Suprapubic skin (tissue), 4 donors: ENCODE measurements at regions not wholly inside any gene's neighbourhood (a gene's known extent, or its start where the extent isn't known, plus 50 kb on each side); places are given as distances from the start of the nearest gene placed in this dataset.

Source experiments
- EP300 ChIP-seq: sonication (generic); formaldehyde crosslinking; IDR thresholded peaks from one replicate; pipeline ENCODE4 v1.6.1; 2017; ENCODE audit warnings: antibody characterized with exemption
- POLR2A ChIP-seq, 2 donors: fragments of 450-650 bp; IDR thresholded peaks; one replicate each; pipeline ENCODE4 v1.6.1; 2017; ENCODE audit warnings: antibody characterized with exemption in 2 of 2, mild to moderate bottlenecking in 2 of 2, moderate library complexity in 2 of 2
- POLR2AphosphoS5 ChIP-seq, 3 donors: sonication (generic); formaldehyde crosslinking; IDR thresholded peaks; one replicate each; pipeline ENCODE4 v1.6.1; 2017; ENCODE audit warnings: antibody characterized with exemption in 3 of 3
- TF ChIP-seq, protein P1 (sequence below), 2 donors: fragments of 200-600 bp in 1 of 2; fragments of 450-650 bp in 1 of 2; sonication (generic) in 1 of 2; IDR thresholded peaks; one replicate each; pipeline ENCODE4 v1.5.1; 2016 to 2019; ENCODE audit warnings: antibody characterized with exemption in 2 of 2, mild to moderate bottlenecking in 1 of 2, moderate library complexity in 1 of 2

DNA sequence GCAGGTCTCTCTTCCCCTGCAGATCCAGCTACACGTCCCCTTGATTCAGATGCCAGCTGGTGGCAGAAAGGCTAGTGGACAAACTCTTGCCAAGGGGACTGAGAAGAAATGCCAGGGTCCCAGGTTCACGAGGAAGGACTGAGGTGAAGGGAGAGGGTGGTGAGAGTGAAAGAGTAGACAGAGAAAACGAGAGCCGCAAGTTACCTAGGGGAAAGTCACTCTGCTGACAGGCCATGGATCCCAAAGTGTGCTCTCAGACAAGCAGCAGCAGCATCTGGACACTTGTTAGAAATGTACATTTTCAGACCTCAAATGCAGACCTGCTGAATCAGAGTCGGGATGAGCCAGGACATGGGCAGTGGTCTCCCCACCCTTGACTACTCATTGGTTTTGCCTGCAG lies 192.3 kb downstream of the FGFR2 start:
- TF ChIP-seq, protein P1, sequence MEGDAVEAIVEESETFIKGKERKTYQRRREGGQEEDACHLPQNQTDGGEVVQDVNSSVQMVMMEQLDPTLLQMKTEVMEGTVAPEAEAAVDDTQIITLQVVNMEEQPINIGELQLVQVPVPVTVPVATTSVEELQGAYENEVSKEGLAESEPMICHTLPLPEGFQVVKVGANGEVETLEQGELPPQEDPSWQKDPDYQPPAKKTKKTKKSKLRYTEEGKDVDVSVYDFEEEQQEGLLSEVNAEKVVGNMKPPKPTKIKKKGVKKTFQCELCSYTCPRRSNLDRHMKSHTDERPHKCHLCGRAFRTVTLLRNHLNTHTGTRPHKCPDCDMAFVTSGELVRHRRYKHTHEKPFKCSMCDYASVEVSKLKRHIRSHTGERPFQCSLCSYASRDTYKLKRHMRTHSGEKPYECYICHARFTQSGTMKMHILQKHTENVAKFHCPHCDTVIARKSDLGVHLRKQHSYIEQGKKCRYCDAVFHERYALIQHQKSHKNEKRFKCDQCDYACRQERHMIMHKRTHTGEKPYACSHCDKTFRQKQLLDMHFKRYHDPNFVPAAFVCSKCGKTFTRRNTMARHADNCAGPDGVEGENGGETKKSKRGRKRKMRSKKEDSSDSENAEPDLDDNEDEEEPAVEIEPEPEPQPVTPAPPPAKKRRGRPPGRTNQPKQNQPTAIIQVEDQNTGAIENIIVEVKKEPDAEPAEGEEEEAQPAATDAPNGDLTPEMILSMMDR (IDR thresholded peaks at IDR 0.05) = no peak
- TF ChIP-seq POLR2A (IDR thresholded peaks at IDR 0.05) (no peak), POLR2AphosphoS5 (IDR thresholded peaks at IDR 0.05) (no peak), EP300 (no peak)
